GM12875 (cell line): ENCODE measurements at regions not wholly inside any gene's neighbourhood (a gene's known extent, or its start where the extent isn't known, plus 50 kb on each side); places are given as distances from the start of the nearest gene placed in this dataset.

Experiments
- H3K4me3 ChIP-seq: one replicate; pipeline ENCODE4 v1.5.1; 2011; ENCODE audit warnings: low read depth, low read length, control low read depth
- CTCF ChIP-seq: IDR thresholded peaks from 2 replicates; pipeline ENCODE4 v1.5.1; 2011; ENCODE audit warnings: low read depth, mild to moderate bottlenecking, control low read depth, inconsistent platforms, low read length, moderate library complexity, borderline replicate concordance; ENCODE audit not compliant: insufficient read depth

- H3K4me3 ChIP-seq, result no peak overlapping the region
- no peak for TF ChIP-seq CTCF
Observed at GRCh38 chr5:5770825-5771224, 348.3 kb downstream of the ICE1 start.

- H3K4me3 ChIP-seq, result no peak overlapping the region
- TF ChIP-seq CTCF, result no peak
Observed at GRCh38 chr5:5767286-5767928, 344.9 kb downstream of the ICE1 start.

GRCh38 chr5:5765066-5765850 is 342.8 kb downstream of the ICE1 start:
- TF ChIP-seq CTCF, result no peak
- H3K4me3 ChIP-seq, result no peak overlapping the region

- no peak for TF ChIP-seq CTCF
- H3K4me3 ChIP-seq, result no peak overlapping the region
Observed at GRCh38 chr5:5764246-5764645, 341.8 kb downstream of the ICE1 start.

GRCh38 chr5:5756762-5757161 is 334.3 kb downstream of the ICE1 start:
- TF ChIP-seq CTCF, result no peak
- no peak overlapping the region for H3K4me3 ChIP-seq

GRCh38 chr5:5755888-5756287 is 333.4 kb downstream of the ICE1 start:
- no peak for TF ChIP-seq CTCF

GRCh38 chr5:5752844-5753243 is 330.4 kb downstream of the ICE1 start:
- no peak for TF ChIP-seq CTCF

More at GRCh38 chr5:5755888-5756287, 333.4 kb downstream of the ICE1 start:
- no peak overlapping the region for H3K4me3 ChIP-seq

More at GRCh38 chr5:5752844-5753243, 330.4 kb downstream of the ICE1 start:
- no peak overlapping the region for H3K4me3 ChIP-seq
